IMR-90 (cell line): ENCODE measurements at regions not wholly inside any gene's neighbourhood (a gene's known extent, or its start where the extent isn't known, plus 50 kb on each side); places are given as distances from the start of the nearest gene placed in this dataset.

Experiments used
- ATAC-seq: fragments of 200-7000 bp; cut with Tn5 transposase; 2 replicates; pipeline ENCODE4 v1.9.1; 2020; ENCODE audit warnings: low read depth, mild to moderate bottlenecking, moderate library complexity
- BruUV-seq: library from RNA; stranded (reverse); fragments of 400-500 nt; replicated peaks from 2 replicates; lab custom pipeline; 2021; lab: Mats Ljungman, UMichigan
- CTCF ChIA-PET: fragments of 300-600 bp; formaldehyde crosslinking; extraction: SDS; loops from one replicate; lab custom pipeline; 2021; ENCODE audit warnings: antibody characterized with exemption; lab: Yijun Ruan, JAX
- POLR2A ChIA-PET: fragments of 300-600 bp; sonication (Branson Sonifier 250); formaldehyde crosslinking; loops from one replicate; lab custom pipeline; 2022; ENCODE audit warnings: antibody characterized with exemption; ENCODE audit not compliant: unreplicated experiment; lab: Charles Lee
- DNase-seq: peaks from one replicate; pipeline ENCODE4 v3.0.0; 2013
- H2AFZ ChIP-seq: replicated peaks from 2 replicates; pipeline ENCODE3; 2013; ENCODE audit warnings: low read length, mild to moderate bottlenecking; ENCODE audit not compliant: poor library complexity
- H2AK5ac ChIP-seq: 2 replicates; pipeline ENCODE4 v1.6.1; 2013; ENCODE audit warnings: low read depth, low read length, inconsistent platforms
- H2AK9ac ChIP-seq: replicated peaks from 2 replicates; pipeline ENCODE3; 2013; ENCODE audit warnings: mild to moderate bottlenecking, low read depth, low read length, moderate library complexity; ENCODE audit not compliant: poor library complexity
- H2BK120ac ChIP-seq: 2 replicates; pipeline ENCODE4 v1.6.1; 2013; ENCODE audit warnings: low read depth, low read length, inconsistent platforms
- H2BK15ac ChIP-seq: 3 replicates; pipeline ENCODE4 v1.6.1; 2013; ENCODE audit warnings: low read depth, low read length, inconsistent platforms
- H2BK20ac ChIP-seq: 2 replicates; pipeline ENCODE4 v1.6.1; 2013; ENCODE audit warnings: low read depth, mild to moderate bottlenecking, inconsistent platforms, low read length, moderate library complexity
- H2BK5ac ChIP-seq: 2 replicates; pipeline ENCODE4 v1.6.1; 2013; ENCODE audit warnings: mild to moderate bottlenecking, low read depth, low read length, inconsistent platforms; ENCODE audit not compliant: poor library complexity, severe bottlenecking
- H3K14ac ChIP-seq: replicated peaks from 2 replicates; pipeline ENCODE4 v1.6.1; 2013; ENCODE audit warnings: low read depth, low read length, inconsistent platforms
- H3K18ac ChIP-seq: 2 replicates; pipeline ENCODE4 v1.6.1; 2013; ENCODE audit warnings: low read depth, low read length, control low read depth
- H3K23ac ChIP-seq: 2 replicates; pipeline ENCODE4 v1.6.1; 2013; ENCODE audit warnings: low read depth, low read length, inconsistent platforms
- H3K27ac ChIP-seq: 2 replicates; pipeline ENCODE4 v1.5.1; 2013; ENCODE audit warnings: mild to moderate bottlenecking, control low read depth, low read length; ENCODE audit not compliant: insufficient read depth
- H3K27me3 ChIP-seq: 2 replicates; pipeline ENCODE4 v1.6.1; 2013; ENCODE audit warnings: low read length; ENCODE audit not compliant: control insufficient read depth, insufficient read depth
- H3K36me3 ChIP-seq: 2 replicates; pipeline ENCODE4 v1.6.1; 2013; ENCODE audit warnings: low read length, mixed read lengths; ENCODE audit not compliant: control insufficient read depth, insufficient read depth
- H3K4ac ChIP-seq: 2 replicates; pipeline ENCODE4 v1.6.1; 2013; ENCODE audit warnings: low read depth, low read length, inconsistent platforms
- H3K4me1 ChIP-seq: 2 replicates; pipeline ENCODE4 v1.6.1; 2013; ENCODE audit warnings: low read length, mixed read lengths; ENCODE audit not compliant: control insufficient read depth, insufficient read depth
- H3K4me2 ChIP-seq: 2 replicates; pipeline ENCODE4 v1.6.1; 2013; ENCODE audit warnings: low read depth, mild to moderate bottlenecking, control low read depth, low read length, moderate library complexity
- H3K4me3 ChIP-seq: 2 replicates; pipeline ENCODE4 v1.5.1; 2013; ENCODE audit warnings: low read depth, mild to moderate bottlenecking, control low read depth, low read length, moderate library complexity; ENCODE audit not compliant: insufficient read depth
- H3K56ac ChIP-seq: 2 replicates; pipeline ENCODE4 v1.6.1; 2013; ENCODE audit warnings: low read length, inconsistent platforms; ENCODE audit not compliant: insufficient read depth; ENCODE audit errors: extremely low read depth
- H3K79me1 ChIP-seq, 2 experiments: 2 replicates each; pipeline ENCODE4 v1.6.1; 2013; ENCODE audit warnings: low read length in 2 of 2, inconsistent platforms in 1 of 2, low read depth in 1 of 2
- H3K9ac ChIP-seq: 2 replicates; pipeline ENCODE4 v1.6.1; 2013; ENCODE audit warnings: low read depth, low read length, control low read depth
- H3K9me1 ChIP-seq: 2 replicates; pipeline ENCODE4 v1.6.1; 2013; ENCODE audit warnings: low read length, inconsistent platforms; ENCODE audit not compliant: insufficient read depth
- H3K9me3 ChIP-seq: 2 replicates; pipeline ENCODE4 v1.6.1; 2013; ENCODE audit warnings: low read length; ENCODE audit not compliant: control insufficient read depth, insufficient read depth
- H4K20me1 ChIP-seq: 2 replicates; pipeline ENCODE4 v1.6.1; 2013; ENCODE audit warnings: low read length, inconsistent platforms; ENCODE audit not compliant: insufficient read depth
- H4K5ac ChIP-seq: 2 replicates; pipeline ENCODE4 v1.6.1; 2013; ENCODE audit warnings: mild to moderate bottlenecking, low read depth, low read length, control low read depth
- H4K8ac ChIP-seq, 2 experiments: 2 replicates each; pipeline ENCODE4 v1.6.1; 2013; ENCODE audit warnings: low read depth in 2 of 2, low read length in 2 of 2, control low read depth in 1 of 2, inconsistent platforms in 1 of 2
- H4K91ac ChIP-seq: 2 replicates; pipeline ENCODE4 v1.6.1; 2013; ENCODE audit warnings: low read depth, low read length, inconsistent platforms; ENCODE audit not compliant: insufficient read depth
- BHLHE40 ChIP-seq: fragments of 150-350 bp; IDR thresholded peaks from 2 replicates; pipeline ENCODE4 v1.6.1; 2016; ENCODE audit warnings: mild to moderate bottlenecking, low read depth, low read length
- CEBPB ChIP-seq: IDR thresholded peaks from 2 replicates; pipeline ENCODE4 v1.6.1; 2012; ENCODE audit warnings: low read depth, low read length, improper control_type of control experiment
- CHD1 ChIP-seq: IDR thresholded peaks from 2 replicates; pipeline ENCODE4 v1.6.1; 2012; ENCODE audit warnings: low read depth, low read length, improper control_type of control experiment
- MAFK ChIP-seq: IDR thresholded peaks from 2 replicates; pipeline ENCODE4 v1.6.1; 2012; ENCODE audit warnings: low read depth, low read length, improper control_type of control experiment
- MAZ ChIP-seq: IDR thresholded peaks from 2 replicates; pipeline ENCODE4 v1.6.1; 2012; ENCODE audit warnings: low read depth, mild to moderate bottlenecking, low read length, improper control_type of control experiment, moderate library complexity, borderline replicate concordance
- MXI1 ChIP-seq: IDR thresholded peaks from 2 replicates; pipeline ENCODE4 v1.6.1; 2012; ENCODE audit warnings: low read depth, mild to moderate bottlenecking, low read length, moderate library complexity, borderline replicate concordance
- RAD21 ChIP-seq: IDR thresholded peaks from 2 replicates; pipeline ENCODE4 v1.6.1; 2012; ENCODE audit warnings: low read length, improper control_type of control experiment
- WGBS, 2 experiments: methylation state at CpG; one replicate each; pipeline versions ENCODE4 v1.1.5 to v1.1.7; 2013; ENCODE audit warnings: missing lambda C conversion rate in 2 of 2; ENCODE audit not compliant: insufficient read length in 1 of 2; ENCODE audit errors: extremely low coverage in 2 of 2; 5-methylcytosine and 5-hydroxymethylcytosine counted together
- dilution Hi-C: fragments of 300-500 bp; cut with HindIII; formaldehyde crosslinking; loops from one replicate; pipeline ENCODE4 v1.14.3; 2018; ENCODE audit warnings: low sequenced_read_pairs; ENCODE audit not compliant: unreplicated experiment
- in situ Hi-C: fragments of 300-500 bp; cut with MboI; formaldehyde crosslinking; loops from 3 replicates; pipeline ENCODE4 v1.14.3; 2019; ENCODE audit warnings: low sequenced_read_pairs, inconsistent platforms, mixed read lengths
- intact Hi-C: fragments of 100-400 bp; cut with micrococcal nuclease; formaldehyde crosslinking; loops from 2 replicates; pipeline ENCODE4 v1.10.0; 2022
- TF ChIP-seq, protein P1 (sequence below): fragments of 150-350 bp; IDR thresholded peaks from 2 replicates; pipeline ENCODE4 v1.6.1; 2016; ENCODE audit warnings: low read depth, mild to moderate bottlenecking, low read length, moderate library complexity, borderline replicate concordance
- TF ChIP-seq, protein P2 (sequence below): fragments of 150-350 bp; IDR thresholded peaks from 2 replicates; pipeline ENCODE4 v1.6.1; 2017; ENCODE audit warnings: mild to moderate bottlenecking, antibody characterized with exemption, low read length, low read depth
- TF ChIP-seq, protein P3 (sequence below): conservative IDR thresholded peaks from 2 replicates; pipeline ENCODE4 v1.5.1; 2012; ENCODE audit warnings: mild to moderate bottlenecking, low read depth, low read length, improper control_type of control experiment

DNA sequence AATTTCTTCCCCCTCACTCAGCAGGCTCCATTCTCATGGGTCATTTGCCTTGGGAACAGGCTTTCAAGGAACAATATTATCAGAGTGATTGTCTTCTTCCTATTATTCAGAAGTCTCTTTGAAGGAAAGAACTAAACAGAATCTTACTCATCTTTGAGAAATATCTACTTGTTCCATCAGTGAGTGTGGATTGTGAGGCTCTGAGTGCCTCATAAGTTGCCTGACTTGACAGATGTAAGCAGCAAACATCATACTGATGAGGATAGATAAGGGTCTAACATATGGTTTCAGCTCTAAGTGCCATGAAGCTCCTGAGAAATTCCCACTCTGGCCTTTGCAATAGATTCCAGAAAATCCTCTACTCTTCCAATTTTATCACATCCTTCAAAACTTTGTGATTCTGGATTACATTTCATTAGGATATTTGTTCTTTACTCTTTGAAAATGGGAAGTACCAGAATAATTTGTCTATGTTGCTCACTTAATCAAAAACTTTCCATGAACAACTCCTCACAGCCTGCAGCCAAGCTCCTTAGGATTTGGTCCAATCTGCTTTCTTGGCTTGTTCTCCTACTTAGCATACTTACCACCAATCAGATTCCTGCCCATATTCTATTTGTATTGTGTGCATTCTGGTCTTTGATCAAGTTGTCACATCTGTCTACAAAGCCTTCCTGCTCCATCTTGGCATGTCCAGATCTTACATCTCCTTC is 120.1 kb downstream of the RPL22L1 start (continued):
- TF ChIP-seq, protein P1, sequence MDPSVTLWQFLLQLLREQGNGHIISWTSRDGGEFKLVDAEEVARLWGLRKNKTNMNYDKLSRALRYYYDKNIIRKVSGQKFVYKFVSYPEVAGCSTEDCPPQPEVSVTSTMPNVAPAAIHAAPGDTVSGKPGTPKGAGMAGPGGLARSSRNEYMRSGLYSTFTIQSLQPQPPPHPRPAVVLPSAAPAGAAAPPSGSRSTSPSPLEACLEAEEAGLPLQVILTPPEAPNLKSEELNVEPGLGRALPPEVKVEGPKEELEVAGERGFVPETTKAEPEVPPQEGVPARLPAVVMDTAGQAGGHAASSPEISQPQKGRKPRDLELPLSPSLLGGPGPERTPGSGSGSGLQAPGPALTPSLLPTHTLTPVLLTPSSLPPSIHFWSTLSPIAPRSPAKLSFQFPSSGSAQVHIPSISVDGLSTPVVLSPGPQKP: no peak

DNA sequence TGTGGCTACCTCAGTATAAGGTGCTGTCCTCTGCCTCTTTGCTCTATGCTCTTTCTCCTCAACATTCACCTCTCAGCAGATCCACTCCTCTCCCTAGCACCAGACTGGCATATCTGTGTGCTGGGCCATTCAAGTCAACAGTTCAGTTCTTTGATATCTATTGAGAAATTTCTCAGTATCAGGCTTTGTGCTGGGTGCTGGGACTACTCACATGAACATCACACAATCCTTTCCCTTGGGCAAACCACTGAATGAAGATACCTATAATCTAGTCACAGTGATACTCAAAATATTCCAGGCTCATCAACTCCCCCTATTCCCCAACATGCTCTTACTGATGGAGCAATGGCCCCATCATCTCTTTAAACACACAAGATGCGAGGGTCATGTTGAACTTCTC is 120.8 kb downstream of the RPL22L1 start:
- H4K8ac ChIP-seq: peak overlapping the region; percentile 86 to 98
- peaks cover 24% of the 10 kb centered on the region for H3K9me1 ChIP-seq
- DNase-seq (no peak), ATAC-seq (no peak)
- peak overlapping the region; percentile 100 for H2BK120ac ChIP-seq
- H3K9ac ChIP-seq: no peak overlapping the region
- intact Hi-C loops: no loop called here
- peak overlapping the region; percentile 40 for H3K23ac ChIP-seq
- H2AK5ac ChIP-seq: peak overlapping the region; percentile 92
- in situ Hi-C loops: no loop called here
- H2AK9ac ChIP-seq: peak overlapping the region; percentile 31
- peak overlapping the region; percentile 99 for H3K14ac ChIP-seq
- no peaks in the 10 kb centered on the region for H3K9me3 ChIP-seq
- no peaks in the 10 kb centered on the region for H3K36me3 ChIP-seq
- no CpG with 5 or more reads among the region's 1 CpG for WGBS, 2 experiments
- peak overlapping the region; percentile 38; the same call in 1 of the 2 replicates for H3K56ac ChIP-seq
- H2BK15ac ChIP-seq: peak overlapping the region; percentile 99
- CTCF ChIA-PET: no interaction called here
- POLR2A ChIA-PET: no interaction called here
- H4K5ac ChIP-seq: peak overlapping the region; percentile 85
- H4K91ac ChIP-seq: peak overlapping the region; percentile 93
- no peak overlapping the region for H3K4me2 ChIP-seq
- H2BK5ac ChIP-seq: peak overlapping the region; percentile 99
- no peaks in the 10 kb centered on the region for H3K27me3 ChIP-seq
- no TSS peak for BruUV-seq
- peak overlapping the region; percentile 100 for H2BK20ac ChIP-seq
- dilution Hi-C loops: no loop called here
- H3K4ac ChIP-seq: peak overlapping the region; percentile 100
- peaks cover 22% of the 10 kb centered on the region for H3K4me1 ChIP-seq
- H3K4me3 ChIP-seq: no peak overlapping the region
- peak overlapping the region; percentile 99 for H3K18ac ChIP-seq
- H3K79me1 ChIP-seq: peaks cover 0 to 8% of the 10 kb centered on the region in 2 experiments; a peak in 2 of 4 replicates
- no peaks in the 10 kb centered on the region for H4K20me1 ChIP-seq
- peak overlapping the region; percentile 62 for H3K27ac ChIP-seq
- H2AFZ ChIP-seq: no peak overlapping the region
- no peak for TF ChIP-seq MXI1
- no peak for TF ChIP-seq CHD1
- TF ChIP-seq, protein P2, sequence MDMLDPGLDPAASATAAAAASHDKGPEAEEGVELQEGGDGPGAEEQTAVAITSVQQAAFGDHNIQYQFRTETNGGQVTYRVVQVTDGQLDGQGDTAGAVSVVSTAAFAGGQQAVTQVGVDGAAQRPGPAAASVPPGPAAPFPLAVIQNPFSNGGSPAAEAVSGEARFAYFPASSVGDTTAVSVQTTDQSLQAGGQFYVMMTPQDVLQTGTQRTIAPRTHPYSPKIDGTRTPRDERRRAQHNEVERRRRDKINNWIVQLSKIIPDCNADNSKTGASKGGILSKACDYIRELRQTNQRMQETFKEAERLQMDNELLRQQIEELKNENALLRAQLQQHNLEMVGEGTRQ: no peak
- no peak for TF ChIP-seq MAZ
- TF ChIP-seq, protein P1: no peak
- TF ChIP-seq BHLHE40: no peak
- TF ChIP-seq, protein P3, sequence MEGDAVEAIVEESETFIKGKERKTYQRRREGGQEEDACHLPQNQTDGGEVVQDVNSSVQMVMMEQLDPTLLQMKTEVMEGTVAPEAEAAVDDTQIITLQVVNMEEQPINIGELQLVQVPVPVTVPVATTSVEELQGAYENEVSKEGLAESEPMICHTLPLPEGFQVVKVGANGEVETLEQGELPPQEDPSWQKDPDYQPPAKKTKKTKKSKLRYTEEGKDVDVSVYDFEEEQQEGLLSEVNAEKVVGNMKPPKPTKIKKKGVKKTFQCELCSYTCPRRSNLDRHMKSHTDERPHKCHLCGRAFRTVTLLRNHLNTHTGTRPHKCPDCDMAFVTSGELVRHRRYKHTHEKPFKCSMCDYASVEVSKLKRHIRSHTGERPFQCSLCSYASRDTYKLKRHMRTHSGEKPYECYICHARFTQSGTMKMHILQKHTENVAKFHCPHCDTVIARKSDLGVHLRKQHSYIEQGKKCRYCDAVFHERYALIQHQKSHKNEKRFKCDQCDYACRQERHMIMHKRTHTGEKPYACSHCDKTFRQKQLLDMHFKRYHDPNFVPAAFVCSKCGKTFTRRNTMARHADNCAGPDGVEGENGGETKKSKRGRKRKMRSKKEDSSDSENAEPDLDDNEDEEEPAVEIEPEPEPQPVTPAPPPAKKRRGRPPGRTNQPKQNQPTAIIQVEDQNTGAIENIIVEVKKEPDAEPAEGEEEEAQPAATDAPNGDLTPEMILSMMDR: no peak
- no peak for TF ChIP-seq MAFK
- TF ChIP-seq RAD21: no peak
- no peak for TF ChIP-seq CEBPB
